ENCODE measurements at regions not wholly inside any gene's neighbourhood (a gene's known extent, or its start where the extent isn't known, plus 50 kb on each side); places are given as distances from the start of the nearest gene placed in this dataset.
"Not testable (repeated sequence)": the region's sequence is repeated elsewhere in the genome, so short reads cannot be mapped to it uniquely, and the experiment has no call there.

- H3K27ac ChIP-seq: no peak overlapping the region
- intact Hi-C loops (cut with DNase I): no loop called here
- WGBS: 92% methylated on average over 13 of the region's 13 CpGs
- no peaks in the 10 kb centered on the region for H3K4me1 ChIP-seq (replicated peaks)
- H3K27me3 ChIP-seq (replicated peaks; ENCODE audit: insufficient read depth): no peaks in the 10 kb centered on the region
- H3K36me3 ChIP-seq: no peaks in the 10 kb centered on the region
- no peak overlapping the region for H3K4me3 ChIP-seq
- DNase-seq (ENCODE audit: low spot score): no peak
- H3K9me3 ChIP-seq: no peaks in the 10 kb centered on the region
- no peak for TF ChIP-seq CTCF (IDR thresholded peaks at IDR 0.05)
- no peak for TF ChIP-seq POLR2A (IDR thresholded peaks at IDR 0.05)
Observed at GRCh38 chr2:186381573-186381972, 104.5 kb upstream of the ZC3H15 start.

- TF ChIP-seq POLR2A (IDR thresholded peaks at IDR 0.05): no peak
- TF ChIP-seq CTCF (IDR thresholded peaks at IDR 0.05): no peak
- TF ChIP-seq POLR2AphosphoS5 (IDR thresholded peaks at IDR 0.05): no peak
- WGBS: 51% methylated on average over 1 of the region's 1 CpG
- Histone ChIP-seq H3K4me1 (replicated peaks) (no peaks in the 10 kb centered on the region), H3K4me3 (no peak overlapping the region), H3K27ac (no peak overlapping the region), H3K36me3 (no peaks in the 10 kb centered on the region), H3K9me3 (no peaks in the 10 kb centered on the region), H3K27me3 (replicated peaks; ENCODE audit: insufficient read depth) (no peaks in the 10 kb centered on the region)
- intact Hi-C loops (cut with DNase I): no loop called here
- no peak for DNase-seq (ENCODE audit: low spot score)
Observed at GRCh38 chr2:186382932-186383331, 103.1 kb upstream of the ZC3H15 start.

- intact Hi-C loops (cut with DNase I): no loop called here
- Histone ChIP-seq H3K27ac (no peak overlapping the region), H3K27me3 (replicated peaks; ENCODE audit: insufficient read depth) (no peaks in the 10 kb centered on the region), H3K9me3 (no peaks in the 10 kb centered on the region), H3K4me1 (replicated peaks) (no peaks in the 10 kb centered on the region), H3K36me3 (no peaks in the 10 kb centered on the region), H3K4me3 (no peak overlapping the region)
- DNase-seq (ENCODE audit: low spot score): no peak
- TF ChIP-seq POLR2A (IDR thresholded peaks at IDR 0.05) (no peak), POLR2AphosphoS5 (IDR thresholded peaks at IDR 0.05) (no peak), CTCF (IDR thresholded peaks at IDR 0.05) (no peak)
Observed at GRCh38 chr2:186384226-186384625, 101.8 kb upstream of the ZC3H15 start.

DNA sequence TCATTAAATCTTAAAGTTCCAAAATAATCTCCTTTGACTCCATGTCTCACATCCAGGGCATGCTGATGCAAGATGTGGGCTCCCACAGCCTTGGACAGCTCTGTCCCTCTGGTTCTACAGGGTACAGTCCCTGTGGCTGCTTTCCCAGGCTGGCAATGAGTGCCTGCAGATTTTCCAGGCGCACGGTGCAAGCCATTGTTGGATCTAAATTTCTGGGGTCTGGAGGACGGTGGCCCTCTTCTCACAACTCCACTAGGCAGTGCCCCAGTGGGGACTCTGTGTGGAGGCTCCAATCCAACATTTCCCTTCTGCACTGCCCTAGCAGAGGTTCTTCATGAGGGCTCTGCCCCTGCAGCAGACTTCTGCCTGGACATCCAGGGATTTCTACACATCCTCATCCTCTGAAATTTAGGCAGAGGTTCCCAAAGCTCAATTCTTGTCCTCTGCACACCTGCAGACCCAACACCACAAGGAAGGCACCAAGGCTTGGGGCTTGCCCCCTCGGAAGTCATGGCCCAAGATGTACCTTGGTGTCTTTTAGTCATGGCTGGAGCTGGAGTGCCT is 100.3 kb upstream of the ZC3H15 start:
- H3K4me3 ChIP-seq; H3K4me1 ChIP-seq (replicated peaks); H3K9me3 ChIP-seq; H3K27ac ChIP-seq; DNase-seq (ENCODE audit: low spot score); intact Hi-C loops (cut with DNase I); H3K27me3 ChIP-seq (replicated peaks; ENCODE audit: insufficient read depth); H3K36me3 ChIP-seq: not testable (repeated sequence)
- 98% methylated on average over 4 of the region's 4 CpGs for WGBS

DNA sequence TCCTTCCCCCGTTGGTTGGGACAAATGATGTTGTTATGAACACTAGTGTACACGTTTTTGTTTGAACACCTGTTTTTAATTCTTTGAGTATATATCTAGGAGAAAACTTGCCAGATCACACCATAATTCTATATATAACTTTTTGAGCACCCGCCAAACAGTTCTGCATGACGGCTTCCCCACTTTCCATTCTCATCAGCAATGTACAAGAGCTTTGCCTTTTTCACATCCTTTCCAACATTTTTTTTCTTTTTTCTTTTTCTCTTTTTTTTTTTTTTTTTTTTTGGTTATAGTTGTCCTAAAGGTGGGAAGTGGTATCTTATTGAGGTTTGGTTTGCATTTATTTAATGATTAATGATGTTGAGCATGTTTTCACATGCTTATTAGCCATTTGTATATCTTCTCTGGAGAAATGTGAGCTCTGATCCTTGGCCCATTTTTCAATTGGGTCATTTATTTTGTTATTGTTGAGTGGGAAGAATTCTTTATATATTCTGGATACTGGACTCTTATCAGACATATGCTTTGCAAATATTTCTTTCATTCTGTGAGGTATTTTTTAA is 86.9 kb upstream of the ZC3H15 start:
- 60% methylated on average over 4 of the region's 4 CpGs for WGBS
- no peaks in the 10 kb centered on the region for H3K36me3 ChIP-seq
- H3K4me3 ChIP-seq: no peak overlapping the region
- TF ChIP-seq CTCF (IDR thresholded peaks at IDR 0.05) (no peak), POLR2AphosphoS5 (IDR thresholded peaks at IDR 0.05) (no peak), POLR2A (IDR thresholded peaks at IDR 0.05) (no peak)
- intact Hi-C loops (cut with DNase I): no loop called here
- no peaks in the 10 kb centered on the region for H3K27me3 ChIP-seq (replicated peaks; ENCODE audit: insufficient read depth)
- no peak for DNase-seq (ENCODE audit: low spot score)
- no peaks in the 10 kb centered on the region for H3K4me1 ChIP-seq (replicated peaks)
- no peaks in the 10 kb centered on the region for H3K9me3 ChIP-seq
- H3K27ac ChIP-seq: no peak overlapping the region

Data from prostate gland (tissue), 2 donors.